ENCODE measurements at regions not wholly inside any gene's neighbourhood (a gene's known extent, or its start where the extent isn't known, plus 50 kb on each side); places are given as distances from the start of the nearest gene placed in this dataset.

DNA sequence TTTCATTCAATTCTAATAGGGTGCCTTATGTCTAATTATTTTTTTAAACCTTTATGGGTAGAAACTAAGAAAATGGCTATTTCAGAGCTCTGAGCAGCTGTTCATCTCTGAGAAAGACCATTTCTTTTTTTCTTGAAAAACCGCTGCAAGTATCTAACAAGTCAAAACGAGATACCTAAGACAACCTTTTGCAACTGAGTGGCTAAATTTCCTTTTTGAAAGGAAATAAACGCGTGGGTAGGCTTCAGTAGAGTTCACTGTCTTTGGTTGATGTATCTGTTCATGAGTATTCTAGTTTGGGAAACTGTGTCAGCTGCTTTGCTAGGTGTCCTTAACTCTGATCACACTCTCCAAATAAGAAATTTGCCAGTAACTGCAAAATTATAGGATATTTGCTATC, 104.3 kb upstream of the LINC00305 start:
- TF ChIP-seq CTCF (IDR thresholded peaks at IDR 0.05; ENCODE audit: borderline replicate concordance, extremely low read depth, low read length, poor library complexity, severe bottlenecking) (no peak), EZH2 (IDR thresholded peaks at IDR 0.05; ENCODE audit: borderline replicate concordance, low read depth, low read length, severe bottlenecking) (no peak)

Measured in DND-41 (cell line).